Cardiac muscle cell (in vitro differentiated cells and primary cell): ENCODE measurements at regions not wholly inside any gene's neighbourhood (a gene's known extent, or its start where the extent isn't known, plus 50 kb on each side); places are given as distances from the start of the nearest gene placed in this dataset.
"Not testable (repeated sequence)": the region's sequence is repeated elsewhere in the genome, so short reads cannot be mapped to it uniquely, and the experiment has no call there.

Experiments used
- DNase-seq, 2 donors: peaks; one replicate each; pipeline versions ENCODE4 v3.0.0 to v3.0.0-alpha.2; 2010 to 2017; ENCODE audit warnings: low read depth in 1 of 2, low spot score in 1 of 2
- H3K27ac ChIP-seq: fragments of 200-600 bp; sonication (generic); 2 replicates; pipeline ENCODE4 v1.5.1; 2016
- H3K27me3 ChIP-seq: fragments of 200-600 bp; sonication (generic); 2 replicates; pipeline ENCODE4 v1.6.0; 2016; ENCODE audit warnings: control low read depth
- H3K36me3 ChIP-seq: fragments of 200-600 bp; sonication (generic); 2 replicates; pipeline ENCODE4 v1.5.1; 2016; ENCODE audit warnings: control low read depth
- H3K4me1 ChIP-seq: fragments of 200-600 bp; sonication (generic); 2 replicates; pipeline ENCODE4 v1.8.1; 2017; ENCODE audit warnings: low read depth, mild to moderate bottlenecking, mixed run types
- H3K4me3 ChIP-seq: fragments of 200-600 bp; sonication (generic); 2 replicates; pipeline ENCODE4 v1.5.1; 2016; ENCODE audit warnings: mild to moderate bottlenecking
- H3K9me3 ChIP-seq: fragments of 200-600 bp; sonication (generic); 2 replicates; pipeline ENCODE4 v1.5.1; 2017; ENCODE audit warnings: low read depth, mild to moderate bottlenecking, control low read depth
- CTCF ChIP-seq: IDR thresholded peaks from 2 replicates; pipeline ENCODE4 v1.5.1; 2012; ENCODE audit warnings: low read depth, mild to moderate bottlenecking, low read length

- H3K4me1 ChIP-seq = no peaks in the 10 kb centered on the region
Observed at GRCh38 chr3:8166014-8166413, 335.6 kb upstream of the LMCD1 start.

GRCh38 chr3:8170971-8171508 lies 330.6 kb upstream of the LMCD1 start:
- no peaks in the 10 kb centered on the region for H3K27me3 ChIP-seq
- H3K4me1 ChIP-seq = no peaks in the 10 kb centered on the region
- no peak overlapping the region for H3K27ac ChIP-seq
- no peak for DNase-seq
- TF ChIP-seq CTCF = no peak
- no peak overlapping the region for H3K4me3 ChIP-seq
- no peaks in the 10 kb centered on the region for H3K9me3 ChIP-seq
- H3K36me3 ChIP-seq = no peaks in the 10 kb centered on the region

More at GRCh38 chr3:8166014-8166413, 335.6 kb upstream of the LMCD1 start:
- no peak for DNase-seq
- TF ChIP-seq CTCF = no peak
- no peaks in the 10 kb centered on the region for H3K36me3 ChIP-seq
- H3K4me3 ChIP-seq = no peak overlapping the region
- no peak overlapping the region for H3K27ac ChIP-seq
- H3K9me3 ChIP-seq = no peaks in the 10 kb centered on the region
- H3K27me3 ChIP-seq = no peaks in the 10 kb centered on the region

- H3K4me3 ChIP-seq = no peak overlapping the region
- H3K36me3 ChIP-seq = no peaks in the 10 kb centered on the region
- no peaks in the 10 kb centered on the region for H3K4me1 ChIP-seq
- H3K9me3 ChIP-seq = no peaks in the 10 kb centered on the region
- no peaks in the 10 kb centered on the region for H3K27me3 ChIP-seq
- TF ChIP-seq CTCF = no peak
- no peak overlapping the region for H3K27ac ChIP-seq
- no peak for DNase-seq
Observed at GRCh38 chr3:8173892-8174291, 327.7 kb upstream of the LMCD1 start.

- H3K36me3 ChIP-seq, H3K9me3 ChIP-seq, H3K27ac ChIP-seq, H3K27me3 ChIP-seq, H3K4me1 ChIP-seq, H3K4me3 ChIP-seq, DNase-seq: not testable (repeated sequence)
Observed at GRCh38 chr3:8176759-8177483, 324.7 kb upstream of the LMCD1 start.

- H3K27me3 ChIP-seq, H3K27ac ChIP-seq, H3K4me1 ChIP-seq, H3K9me3 ChIP-seq, H3K4me3 ChIP-seq, H3K36me3 ChIP-seq, DNase-seq: not testable (repeated sequence)
Observed at GRCh38 chr3:8178516-8178915, 323.1 kb upstream of the LMCD1 start.

GRCh38 chr3:8182904-8183303 lies 318.7 kb upstream of the LMCD1 start:
- no peaks in the 10 kb centered on the region for H3K4me1 ChIP-seq
- no peaks in the 10 kb centered on the region for H3K36me3 ChIP-seq
- H3K4me3 ChIP-seq = no peak overlapping the region
- TF ChIP-seq CTCF = no peak
- H3K9me3 ChIP-seq = no peaks in the 10 kb centered on the region
- no peak for DNase-seq
- H3K27me3 ChIP-seq = no peaks in the 10 kb centered on the region
- no peak overlapping the region for H3K27ac ChIP-seq
